Heart left ventricle (tissue), 16 donors: ENCODE measurements at regions not wholly inside any gene's neighbourhood (a gene's known extent, or its start where the extent isn't known, plus 50 kb on each side); places are given as distances from the start of the nearest gene placed in this dataset.

Experiments
- ATAC-seq, 4 donors: fragments of 200-7000 bp; cut with Tn5 transposase; one replicate each; pipeline ENCODE4 v1.9.1; 2020 to 2022; ENCODE audit warnings: moderate library complexity in 4 of 4, mild to moderate bottlenecking in 3 of 4, moderate number of reproducible peaks in 1 of 4
- DNase-seq, 5 donors: peaks; one replicate each; pipeline ENCODE4 v3.0.0-alpha.2; 2020
- H3K27ac ChIP-seq, 12 donors: fragments of 200-600 bp; sonication (generic) in 4 of 12; one replicate each; pipeline versions ENCODE4 v1.5.0 to v1.8.0; 2016 to 2022; ENCODE audit warnings: mild to moderate bottlenecking in 2 of 12
- H3K27me3 ChIP-seq, 9 donors: fragments of 200-600 bp; sonication (generic) in 2 of 9; one replicate each; pipeline versions ENCODE4 v1.5.1 to v1.8.0; 2016 to 2022; ENCODE audit warnings: mild to moderate bottlenecking in 3 of 9
- H3K36me3 ChIP-seq, 9 donors: fragments of 200-600 bp; sonication (generic) in 2 of 9; one replicate each; pipeline versions ENCODE4 v1.5.0 to v1.8.0; 2018 to 2022; ENCODE audit warnings: mild to moderate bottlenecking in 2 of 9
- H3K4me1 ChIP-seq, 12 donors: fragments of 200-600 bp; sonication (generic) in 4 of 12; one replicate each; pipeline versions ENCODE4 v1.5.0 to v1.8.0; 2016 to 2022; ENCODE audit warnings: mild to moderate bottlenecking in 3 of 12
- H3K4me3 ChIP-seq, 12 donors: fragments of 200-600 bp; sonication (generic) in 4 of 12; one replicate each; pipeline versions ENCODE4 v1.5.0 to v1.8.0; 2017 to 2022; ENCODE audit warnings: mild to moderate bottlenecking in 9 of 12, moderate library complexity in 4 of 12
- H3K9me3 ChIP-seq, 12 donors: fragments of 200-600 bp; sonication (generic) in 4 of 12; one replicate each; pipeline versions ENCODE4 v1.5.0 to v1.8.0; 2016 to 2022; ENCODE audit warnings: mild to moderate bottlenecking in 1 of 12
- POLR2A ChIP-seq, 2 donors: fragments of 450-650 bp; IDR thresholded peaks; one replicate each; pipeline ENCODE4 v1.6.1; 2017; ENCODE audit warnings: antibody characterized with exemption in 2 of 2, mild to moderate bottlenecking in 2 of 2, moderate library complexity in 2 of 2
- WGBS, 4 donors: extraction: QIAGEN DNeasy Blood & Tissue Kit in 2 of 4; methylation state at CpG; one replicate each; pipeline versions ENCODE4 v1.1.5 to v1.1.7; 2013 to 2018; 5-methylcytosine and 5-hydroxymethylcytosine counted together
- intact Hi-C, 10 donors: fragments of 100-400 bp; cut with DNase I; formaldehyde crosslinking; loops; one replicate each; pipeline versions ENCODE4 v1.11.1 to v1.14.2; 2022
- TF ChIP-seq, protein P1 (sequence below), 12 donors: fragments of 200-600 bp; sonication (generic) in 4 of 12; IDR thresholded peaks; one replicate each; pipeline versions ENCODE4 v1.5.0 to v1.8.0; 2018 to 2022; ENCODE audit warnings: antibody characterized with exemption in 12 of 12, mild to moderate bottlenecking in 5 of 12
- donor health status: ischemic (EF 13 %, LVEDD 7.1; RV severe dilation, severe dysfunction).
- donor health status: healthy with polysubstance abuse.
- donor health status: DM: no; HTN: yes; CAD: no.
- donor health status: DM: no; HTN: no; CAD: no.
- donor health status: ischemic (EF 25% LVEDD 6.9; RV normal size, moderate dysfunction).
- donor health status: ischemic (EF 25% LVEDD 5.7; RV mildly dilated, moderate dysfunction).
- donor health status: healthy.
- donor health status: DM: yes; HTN: yes; CAD: no.
- donor health status: ischemic (EF 35%, LVEDD 5.7; RV mildly dilated, moderate dysfunction).
- donor health status: nonischemic (EF 11% LVEDD 7.7; RV severe dilation, severe dysfunction).
- donor health status: DM: yes; HTN: yes; CAD: no.
- donor health status: PGD.
- donor health status: ischemic (EF 29% LVEDD 5.4; RV normal size, mild dysfunction).
- donor health status: nonischemic (EF 23%, LVEDD 6.1; RV moderate dilation, normal function).

- no peak for ATAC-seq
- TF ChIP-seq POLR2A (IDR thresholded peaks at IDR 0.05) = no peak
- TF ChIP-seq, protein P1, sequence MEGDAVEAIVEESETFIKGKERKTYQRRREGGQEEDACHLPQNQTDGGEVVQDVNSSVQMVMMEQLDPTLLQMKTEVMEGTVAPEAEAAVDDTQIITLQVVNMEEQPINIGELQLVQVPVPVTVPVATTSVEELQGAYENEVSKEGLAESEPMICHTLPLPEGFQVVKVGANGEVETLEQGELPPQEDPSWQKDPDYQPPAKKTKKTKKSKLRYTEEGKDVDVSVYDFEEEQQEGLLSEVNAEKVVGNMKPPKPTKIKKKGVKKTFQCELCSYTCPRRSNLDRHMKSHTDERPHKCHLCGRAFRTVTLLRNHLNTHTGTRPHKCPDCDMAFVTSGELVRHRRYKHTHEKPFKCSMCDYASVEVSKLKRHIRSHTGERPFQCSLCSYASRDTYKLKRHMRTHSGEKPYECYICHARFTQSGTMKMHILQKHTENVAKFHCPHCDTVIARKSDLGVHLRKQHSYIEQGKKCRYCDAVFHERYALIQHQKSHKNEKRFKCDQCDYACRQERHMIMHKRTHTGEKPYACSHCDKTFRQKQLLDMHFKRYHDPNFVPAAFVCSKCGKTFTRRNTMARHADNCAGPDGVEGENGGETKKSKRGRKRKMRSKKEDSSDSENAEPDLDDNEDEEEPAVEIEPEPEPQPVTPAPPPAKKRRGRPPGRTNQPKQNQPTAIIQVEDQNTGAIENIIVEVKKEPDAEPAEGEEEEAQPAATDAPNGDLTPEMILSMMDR (IDR thresholded peaks at IDR 0.05) = no peak
- intact Hi-C loops = no loop called here
- no peaks in the 10 kb centered on the region for H3K27me3 ChIP-seq
- no peaks in the 10 kb centered on the region for H3K36me3 ChIP-seq
- H3K4me3 ChIP-seq = no peak overlapping the region
- no peak for DNase-seq
- no peak overlapping the region for H3K27ac ChIP-seq
- no peaks in the 10 kb centered on the region for H3K9me3 ChIP-seq
- no peaks in the 10 kb centered on the region for H3K4me1 ChIP-seq
- 42 to 55% (median 49%) methylated on average over 6 of the region's 6 CpGs for WGBS, 4 donors
These were observed 455.3 kb downstream of the HACE1 start for GRCh38 chr6:104404377-104404776.

GRCh38 chr6:104402572-104402971 lies 457.1 kb downstream of the HACE1 start:
- intact Hi-C loops = no loop called here
- Histone ChIP-seq H3K27me3 (no peaks in the 10 kb centered on the region), H3K36me3 (no peaks in the 10 kb centered on the region), H3K4me1 (no peaks in the 10 kb centered on the region), H3K9me3 (no peaks in the 10 kb centered on the region), H3K27ac (no peak overlapping the region), H3K4me3 (no peak overlapping the region)
- no peak for TF ChIP-seq POLR2A (IDR thresholded peaks at IDR 0.05)
- TF ChIP-seq, protein P1 (IDR thresholded peaks at IDR 0.05) = no peak
- 56 to 79% (median 70%) methylated on average over 1 of the region's 1 CpG for WGBS, 4 donors
- DNase-seq (no peak), ATAC-seq (no peak)

DNA sequence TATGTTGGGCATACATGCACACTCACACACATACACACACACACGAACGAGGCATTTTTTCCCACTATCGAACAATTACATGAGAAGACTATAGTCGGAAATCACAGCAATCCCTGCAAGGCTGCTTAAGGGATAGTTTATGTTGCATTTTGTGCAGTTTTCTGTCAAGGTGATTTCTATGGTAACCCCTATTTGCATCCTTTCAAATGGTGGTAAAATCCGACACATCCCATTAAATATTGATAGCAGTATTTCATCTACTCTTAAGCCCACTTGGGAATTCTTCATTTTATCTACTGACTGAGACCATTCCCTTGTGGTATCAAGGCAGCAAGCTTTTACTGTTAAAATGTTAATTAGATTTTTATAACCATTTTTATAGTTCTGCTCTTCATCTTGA lies 457.8 kb downstream of the HACE1 start:
- no peak overlapping the region for H3K4me3 ChIP-seq
- DNase-seq (no peak), ATAC-seq (no peak)
- no peak overlapping the region for H3K27ac ChIP-seq
- no peaks in the 10 kb centered on the region for H3K4me1 ChIP-seq
- WGBS, 4 donors = 90 to 97% (median 93%) methylated on average over 5 of the region's 5 CpGs
- H3K36me3 ChIP-seq = no peaks in the 10 kb centered on the region
- H3K27me3 ChIP-seq = no peaks in the 10 kb centered on the region
- TF ChIP-seq, protein P1 (IDR thresholded peaks at IDR 0.05) = no peak
- no peak for TF ChIP-seq POLR2A (IDR thresholded peaks at IDR 0.05)
- no peaks in the 10 kb centered on the region for H3K9me3 ChIP-seq
- intact Hi-C loops = no loop called here

- DNase-seq (no peak), ATAC-seq (no peak)
- Histone ChIP-seq H3K27ac (no peak overlapping the region), H3K4me1 (no peaks in the 10 kb centered on the region), H3K4me3 (no peak overlapping the region), H3K36me3 (no peaks in the 10 kb centered on the region), H3K9me3 (no peaks in the 10 kb centered on the region), H3K27me3 (no peaks in the 10 kb centered on the region)
- WGBS, 4 donors = 30 to 40% (median 39%) methylated on average over 5 of the region's 5 CpGs
- TF ChIP-seq POLR2A (IDR thresholded peaks at IDR 0.05) = no peak
- TF ChIP-seq, protein P1 (IDR thresholded peaks at IDR 0.05) = no peak
- intact Hi-C loops = no loop called here
These were observed 458.9 kb downstream of the HACE1 start for GRCh38 chr6:104400844-104401243.
